Progenitor cell of endocrine pancreas (in vitro differentiated cells): ENCODE measurements at regions not wholly inside any gene's neighbourhood (a gene's known extent, or its start where the extent isn't known, plus 50 kb on each side); places are given as distances from the start of the nearest gene placed in this dataset.
A peak's percentile ranks its signal among the peaks of the same experiment; 100 is the strongest.

Experiments used
- DNase-seq: peaks from one replicate; pipeline ENCODE4 v3.0.0; 2021; ENCODE audit warnings: low spot score; ENCODE audit not compliant: unreplicated experiment
- H3K27ac Mint-ChIP-seq: 2 replicates; pipeline ENCODE4 v1.8.0; 2021; ENCODE audit warnings: mild to moderate bottlenecking, moderate library complexity, mixed read lengths
- H3K27me3 Mint-ChIP-seq: 2 replicates; pipeline ENCODE4 v1.8.0; 2021; ENCODE audit warnings: mixed read lengths
- H3K36me3 Mint-ChIP-seq: 2 replicates; pipeline ENCODE4 v1.8.0; 2022; ENCODE audit warnings: mixed read lengths; ENCODE audit not compliant: insufficient read depth
- H3K4me1 Mint-ChIP-seq: 2 replicates; pipeline ENCODE4 v1.8.0; 2021; ENCODE audit warnings: low read depth, mixed read lengths
- H3K4me3 Mint-ChIP-seq: 2 replicates; pipeline ENCODE4 v1.8.0; 2021; ENCODE audit warnings: low read depth, mild to moderate bottlenecking, moderate library complexity, mixed read lengths
- H3K9me3 Mint-ChIP-seq: 2 replicates; pipeline ENCODE4 v1.8.0; 2021; ENCODE audit warnings: low read depth, mixed read lengths
- CTCF ChIP-seq: fragments of 200-600 bp; sonication (generic); IDR thresholded peaks from one replicate; pipeline ENCODE4 v1.5.0; 2021; ENCODE audit warnings: antibody characterized with exemption, mild to moderate bottlenecking; ENCODE audit not compliant: unreplicated experiment

- peaks cover 46% of the 10 kb centered on the region for H3K27me3 Mint-ChIP-seq
- H3K27ac Mint-ChIP-seq = peak overlapping the region; percentile 74
- H3K9me3 Mint-ChIP-seq = no peaks in the 10 kb centered on the region
- TF ChIP-seq CTCF = no peak
- H3K4me1 Mint-ChIP-seq = peaks cover 6% of the 10 kb centered on the region
- no peak for DNase-seq
- no peak overlapping the region for H3K4me3 Mint-ChIP-seq
- H3K36me3 Mint-ChIP-seq = no peaks in the 10 kb centered on the region
Measured at GRCh38 chr9:1871626-1872419, 143.3 kb upstream of the SMARCA2 start.

- DNase-seq = no peak
- Mint-ChIP-seq H3K27me3 (peaks cover 38% of the 10 kb centered on the region), H3K27ac (no peak overlapping the region), H3K4me3 (no peak overlapping the region), H3K4me1 (peaks cover 6% of the 10 kb centered on the region), H3K9me3 (no peaks in the 10 kb centered on the region), H3K36me3 (no peaks in the 10 kb centered on the region)
- TF ChIP-seq CTCF = no peak
Measured at GRCh38 chr9:1875251-1875851, 139.8 kb upstream of the SMARCA2 start.

- no peak for TF ChIP-seq CTCF
- Mint-ChIP-seq H3K4me3 (no peak overlapping the region), H3K9me3 (no peaks in the 10 kb centered on the region), H3K27ac (no peak overlapping the region), H3K4me1 (peaks cover 6% of the 10 kb centered on the region), H3K27me3 (peaks cover 33% of the 10 kb centered on the region), H3K36me3 (no peaks in the 10 kb centered on the region)
- DNase-seq = no peak
Measured at GRCh38 chr9:1875921-1876448, 139.2 kb upstream of the SMARCA2 start.

DNA sequence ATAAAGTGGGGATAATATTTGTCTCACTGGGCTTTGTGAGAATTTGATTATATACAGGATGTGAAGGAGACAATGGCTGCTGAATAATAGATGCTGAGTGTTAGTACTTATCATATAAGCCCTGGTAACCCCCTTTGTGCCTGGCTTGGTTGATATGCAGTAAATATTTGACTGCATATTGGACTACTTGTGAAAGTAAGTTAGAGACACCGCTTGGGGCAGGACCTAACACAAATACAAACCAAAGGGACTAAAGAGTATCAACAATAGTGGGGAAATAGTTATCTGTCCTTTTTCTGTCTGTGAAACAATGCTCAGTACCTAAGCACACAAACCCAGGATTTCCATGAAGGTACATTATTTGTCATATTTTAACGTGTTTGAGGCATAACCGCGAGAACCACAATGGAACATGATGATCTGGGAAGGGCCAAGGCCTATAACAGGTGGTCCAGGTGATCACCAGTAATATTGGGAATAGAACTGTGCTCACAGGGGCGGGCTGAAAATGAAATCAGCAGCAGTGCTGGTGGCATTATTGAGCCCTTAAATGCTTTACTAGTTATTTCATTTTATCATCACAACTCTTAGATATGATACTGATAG lies 138.2 kb upstream of the SMARCA2 start:
- Mint-ChIP-seq H3K27ac (no peak overlapping the region), H3K4me3 (no peak overlapping the region), H3K27me3 (peaks cover 28% of the 10 kb centered on the region), H3K4me1 (peaks cover 4% of the 10 kb centered on the region), H3K36me3 (no peaks in the 10 kb centered on the region), H3K9me3 (no peaks in the 10 kb centered on the region)
- no peak for DNase-seq
- TF ChIP-seq CTCF = no peak

DNA sequence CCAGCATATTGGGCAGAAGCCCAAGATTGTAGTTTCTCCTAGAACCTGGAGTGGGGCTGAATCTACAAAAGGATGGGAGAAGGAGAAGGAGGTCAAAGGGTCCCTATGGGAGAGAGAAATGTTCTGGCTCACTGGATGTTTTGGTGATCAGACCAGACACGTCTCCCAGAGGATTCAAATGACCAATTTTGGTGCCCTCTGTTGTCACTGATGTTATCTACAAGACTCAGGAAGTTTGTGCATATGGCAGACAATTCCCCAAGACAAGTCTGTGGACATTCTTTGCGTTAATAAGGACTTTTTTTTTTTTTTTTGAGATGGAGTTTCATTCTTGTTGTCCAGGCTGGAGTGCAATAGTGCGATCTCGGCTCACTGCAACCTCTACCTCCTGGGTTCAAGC lies 137.2 kb upstream of the SMARCA2 start:
- Mint-ChIP-seq H3K36me3 (no peaks in the 10 kb centered on the region), H3K4me1 (peaks cover 7% of the 10 kb centered on the region), H3K27me3 (peaks cover 19% of the 10 kb centered on the region), H3K4me3 (no peak overlapping the region), H3K9me3 (no peaks in the 10 kb centered on the region), H3K27ac (no peak overlapping the region)
- DNase-seq = no peak
- no peak for TF ChIP-seq CTCF
